HL-60 (cell line): ENCODE measurements at regions not wholly inside any gene's neighbourhood (a gene's known extent, or its start where the extent isn't known, plus 50 kb on each side); places are given as distances from the start of the nearest gene placed in this dataset.

Experiments
- CTCF ChIP-seq: IDR thresholded peaks from one replicate; pipeline ENCODE4 v1.5.1; 2011; ENCODE audit warnings: low read length, control low read depth, inconsistent platforms; ENCODE audit not compliant: insufficient read depth
- GABPA ChIP-seq: IDR thresholded peaks from 2 replicates; pipeline ENCODE4 v1.6.1; 2012; ENCODE audit warnings: low read depth
- POLR2AphosphoS5 ChIP-seq: IDR thresholded peaks from 2 replicates; pipeline ENCODE4 v1.6.1; 2012; ENCODE audit warnings: low read depth
- REST ChIP-seq: IDR thresholded peaks from 2 replicates; pipeline ENCODE4 v1.6.1; 2012; ENCODE audit warnings: low read depth; ENCODE audit not compliant: insufficient replicate concordance
- SPI1 ChIP-seq: IDR thresholded peaks from 2 replicates; pipeline ENCODE4 v1.6.1; 2012; ENCODE audit warnings: low read depth, mild to moderate bottlenecking, borderline replicate concordance

- no peak for TF ChIP-seq CTCF
- no peak for TF ChIP-seq POLR2AphosphoS5
- no peak for TF ChIP-seq SPI1
- no peak for TF ChIP-seq REST
- TF ChIP-seq GABPA = no peak
Measured at GRCh38 chr1:4322881-4323280, 331.5 kb upstream of the AJAP1 start.
